ENCODE measurements at regions not wholly inside any gene's neighbourhood (a gene's known extent, or its start where the extent isn't known, plus 50 kb on each side); places are given as distances from the start of the nearest gene placed in this dataset.

GRCh38 chr12:114932806-114933205 lies 248.8 kb upstream of the TBX3 start:
- no peak for TF ChIP-seq POLR2AphosphoS5 (IDR thresholded peaks at IDR 0.05; ENCODE audit: low read depth, low read length)
- no peak for TF ChIP-seq CTCF (IDR thresholded peaks at IDR 0.05)
- no peak for TF ChIP-seq EZH2phosphoT487 (IDR thresholded peaks at IDR 0.05; ENCODE audit: borderline replicate concordance, low read depth)
- TF ChIP-seq EP300 (IDR thresholded peaks at IDR 0.05; ENCODE audit: borderline replicate concordance in 1 of 2, low read depth in 1 of 2, low read length in 1 of 2): no peak
- TF ChIP-seq JUND (IDR thresholded peaks at IDR 0.05): no peak
- TF ChIP-seq SIN3A (IDR thresholded peaks at IDR 0.05; ENCODE audit: borderline replicate concordance, low read depth, low read length): no peak

Data from SK-N-SH (cell line).